H1 (cell line): ENCODE measurements at regions not wholly inside any gene's neighbourhood (a gene's known extent, or its start where the extent isn't known, plus 50 kb on each side); places are given as distances from the start of the nearest gene placed in this dataset.

Experiments
- SP2 ChIP-seq: IDR thresholded peaks from 2 replicates; pipeline ENCODE4 v1.6.1; 2012; ENCODE audit warnings: mild to moderate bottlenecking, low read length, inconsistent platforms
- TF ChIP-seq, protein P1 (sequence below), 3 experiments: IDR thresholded peaks; 1 replicate in 2 of 3; 2 replicates in 1 of 3; pipeline versions ENCODE4 v1.5.1 to v1.6.1; 2011; ENCODE audit warnings: low read length in 3 of 3, mild to moderate bottlenecking in 3 of 3, inconsistent platforms in 2 of 3, low read depth in 1 of 3, moderate library complexity in 1 of 3; ENCODE audit not compliant: insufficient read depth in 1 of 3; ENCODE audit errors: control extremely low read depth in 1 of 3

DNA sequence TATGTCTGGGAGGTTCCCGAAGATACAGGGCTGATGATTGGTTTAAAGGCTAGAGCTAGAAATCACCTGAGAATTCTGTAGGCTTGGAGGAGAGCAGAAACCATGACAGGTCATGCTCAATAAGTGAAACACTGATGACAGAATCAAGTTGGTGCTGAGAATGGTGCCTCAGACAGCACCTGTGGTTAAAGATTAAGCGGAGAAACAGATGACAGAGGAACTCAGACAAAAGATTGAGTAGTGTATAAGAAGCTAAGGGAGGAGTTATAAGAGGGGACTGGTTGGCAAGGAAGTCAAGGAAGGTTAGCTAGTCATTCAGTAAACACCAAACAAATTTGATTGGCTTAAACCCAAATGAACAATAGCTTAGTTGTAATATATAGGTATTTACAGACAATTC, 385.4 kb upstream of the CNKSR2 start:
- TF ChIP-seq SP2, result no peak
- TF ChIP-seq, protein P1, sequence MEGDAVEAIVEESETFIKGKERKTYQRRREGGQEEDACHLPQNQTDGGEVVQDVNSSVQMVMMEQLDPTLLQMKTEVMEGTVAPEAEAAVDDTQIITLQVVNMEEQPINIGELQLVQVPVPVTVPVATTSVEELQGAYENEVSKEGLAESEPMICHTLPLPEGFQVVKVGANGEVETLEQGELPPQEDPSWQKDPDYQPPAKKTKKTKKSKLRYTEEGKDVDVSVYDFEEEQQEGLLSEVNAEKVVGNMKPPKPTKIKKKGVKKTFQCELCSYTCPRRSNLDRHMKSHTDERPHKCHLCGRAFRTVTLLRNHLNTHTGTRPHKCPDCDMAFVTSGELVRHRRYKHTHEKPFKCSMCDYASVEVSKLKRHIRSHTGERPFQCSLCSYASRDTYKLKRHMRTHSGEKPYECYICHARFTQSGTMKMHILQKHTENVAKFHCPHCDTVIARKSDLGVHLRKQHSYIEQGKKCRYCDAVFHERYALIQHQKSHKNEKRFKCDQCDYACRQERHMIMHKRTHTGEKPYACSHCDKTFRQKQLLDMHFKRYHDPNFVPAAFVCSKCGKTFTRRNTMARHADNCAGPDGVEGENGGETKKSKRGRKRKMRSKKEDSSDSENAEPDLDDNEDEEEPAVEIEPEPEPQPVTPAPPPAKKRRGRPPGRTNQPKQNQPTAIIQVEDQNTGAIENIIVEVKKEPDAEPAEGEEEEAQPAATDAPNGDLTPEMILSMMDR (IDR thresholded peaks at IDR 0.05; ENCODE audit: control extremely low read depth in 1 of 3, insufficient read depth in 1 of 3, low read depth in 1 of 3, low read length in 3 of 3), result no peak
